H9 (cell line): ENCODE measurements at regions not wholly inside any gene's neighbourhood (a gene's known extent, or its start where the extent isn't known, plus 50 kb on each side); places are given as distances from the start of the nearest gene placed in this dataset.

ENCODE experiments used
- DNase-seq: peaks from one replicate; pipeline ENCODE4 v3.0.0-alpha.2; 2017
- H2AFZ ChIP-seq: one replicate; pipeline ENCODE4 v1.6.1; 2013; ENCODE audit warnings: mild to moderate bottlenecking, low read length, control low read depth, moderate library complexity
- H2AK5ac ChIP-seq: 2 replicates; pipeline ENCODE4 v1.6.1; 2013; ENCODE audit warnings: low read length, control low read depth, mixed read lengths; ENCODE audit not compliant: insufficient read length
- H2BK120ac ChIP-seq: one replicate; pipeline ENCODE4 v1.6.1; 2013; ENCODE audit warnings: low read depth, mild to moderate bottlenecking, low read length, control low read depth, inconsistent platforms; ENCODE audit not compliant: poor library complexity, severe bottlenecking
- H2BK12ac ChIP-seq: 2 replicates; pipeline ENCODE4 v1.6.1; 2013; ENCODE audit warnings: low read length, control low read depth, mixed read lengths, low read depth; ENCODE audit not compliant: insufficient read length
- H2BK15ac ChIP-seq: 2 replicates; pipeline ENCODE4 v1.6.1; 2013; ENCODE audit warnings: low read depth, low read length, control low read depth
- H2BK20ac ChIP-seq: one replicate; pipeline ENCODE4 v1.6.1; 2013; ENCODE audit warnings: low read depth, mild to moderate bottlenecking, low read length, control low read depth, inconsistent platforms; ENCODE audit not compliant: poor library complexity, severe bottlenecking
- H2BK5ac ChIP-seq: 2 replicates; pipeline ENCODE4 v1.6.1; 2013; ENCODE audit warnings: low read length, control low read depth, mixed read lengths; ENCODE audit not compliant: insufficient read length
- H3K14ac ChIP-seq: 2 replicates; pipeline ENCODE4 v1.6.1; 2013; ENCODE audit warnings: low read length, control low read depth; ENCODE audit not compliant: insufficient read depth
- H3K18ac ChIP-seq: 2 replicates; pipeline ENCODE4 v1.6.1; 2013; ENCODE audit warnings: low read depth, mild to moderate bottlenecking, mixed read lengths, low read length, control low read depth; ENCODE audit not compliant: insufficient read length
- H3K23ac ChIP-seq: 2 replicates; pipeline ENCODE4 v1.6.1; 2013; ENCODE audit warnings: low read length, control low read depth, mixed read lengths, low read depth; ENCODE audit not compliant: insufficient read length
- H3K23me2 ChIP-seq: 2 replicates; pipeline ENCODE4 v1.6.1; 2013; ENCODE audit warnings: low read depth, mild to moderate bottlenecking, mixed read lengths, low read length, control low read depth; ENCODE audit not compliant: insufficient read length, poor library complexity, severe bottlenecking
- H3K27ac ChIP-seq: 2 replicates; pipeline ENCODE4 v1.5.1; 2013; ENCODE audit warnings: low read length, control low read depth, mixed read lengths, low read depth; ENCODE audit not compliant: insufficient read length
- H3K27me3 ChIP-seq: 2 replicates; pipeline ENCODE4 v1.6.1; 2013; ENCODE audit warnings: low read length, control low read depth, inconsistent platforms; ENCODE audit not compliant: insufficient read depth
- H3K4ac ChIP-seq: 2 replicates; pipeline ENCODE4 v1.6.1; 2013; ENCODE audit warnings: low read depth, mild to moderate bottlenecking, control low read depth, inconsistent platforms, low read length, moderate library complexity
- H3K4me1 ChIP-seq: 2 replicates; pipeline ENCODE4 v1.6.1; 2013; ENCODE audit warnings: low read length, control low read depth, inconsistent platforms; ENCODE audit not compliant: insufficient read depth
- H3K4me2 ChIP-seq: 2 replicates; pipeline ENCODE4 v1.6.1; 2013; ENCODE audit warnings: low read length, control low read depth, mixed read lengths; ENCODE audit not compliant: insufficient read length, insufficient read depth
- H3K56ac ChIP-seq: 2 replicates; pipeline ENCODE4 v1.6.1; 2013; ENCODE audit warnings: low read depth, mild to moderate bottlenecking, mixed read lengths, low read length, control low read depth; ENCODE audit not compliant: insufficient read length
- H3K79me1 ChIP-seq: 2 replicates; pipeline ENCODE4 v1.6.1; 2013; ENCODE audit warnings: low read depth, mild to moderate bottlenecking, moderate library complexity, low read length, control low read depth, inconsistent platforms; ENCODE audit not compliant: insufficient read depth, poor library complexity, severe bottlenecking
- H3K79me2 ChIP-seq: 2 replicates; pipeline ENCODE4 v1.6.1; 2013; ENCODE audit warnings: low read length, control low read depth, inconsistent platforms; ENCODE audit not compliant: insufficient read depth
- H3K9ac ChIP-seq: 2 replicates; pipeline ENCODE4 v1.6.1; 2013; ENCODE audit warnings: low read length, control low read depth, mixed read lengths; ENCODE audit not compliant: insufficient read length; ENCODE audit errors: extremely low read depth
- H3K9me3 ChIP-seq: one replicate; pipeline ENCODE4 v1.6.1; 2013; ENCODE audit warnings: low read depth, low read length, inconsistent platforms; ENCODE audit not compliant: control insufficient read depth
- H3T11ph ChIP-seq: one replicate; pipeline ENCODE4 v1.6.1; 2013; ENCODE audit warnings: mild to moderate bottlenecking, low read length, control low read depth, inconsistent platforms
- H4K20me1 ChIP-seq: one replicate; pipeline ENCODE4 v1.6.1; 2013; ENCODE audit not compliant: control insufficient read depth, insufficient read length, insufficient read depth
- H4K5ac ChIP-seq: 2 replicates; pipeline ENCODE4 v1.6.1; 2013; ENCODE audit warnings: low read depth, mild to moderate bottlenecking, mixed read lengths, low read length, control low read depth; ENCODE audit not compliant: insufficient read length
- H4K8ac ChIP-seq: replicated peaks from 2 replicates; pipeline ENCODE4 v1.6.1; 2013; ENCODE audit warnings: low read length, control low read depth, mixed read lengths, low read depth; ENCODE audit not compliant: insufficient read length
- H4K91ac ChIP-seq: 2 replicates; pipeline ENCODE4 v1.6.1; 2013; ENCODE audit warnings: low read depth, mild to moderate bottlenecking, moderate library complexity, mixed read lengths, low read length, control low read depth; ENCODE audit not compliant: insufficient read length
- H3K27ac Mint-ChIP-seq, 3 experiments: 2 replicates in 2 of 3; 3 replicates in 1 of 3; pipeline ENCODE4 v1.8.0; 2020 to 2021; ENCODE audit warnings: mixed read lengths in 3 of 3, mild to moderate bottlenecking in 1 of 3, moderate library complexity in 1 of 3
- H3K27me3 Mint-ChIP-seq: 2 replicates; pipeline ENCODE4 v1.8.0; 2021; ENCODE audit warnings: low read depth, mild to moderate bottlenecking, moderate library complexity, mixed read lengths
- H3K36me3 Mint-ChIP-seq, 3 experiments: 2 replicates in 2 of 3; 3 replicates in 1 of 3; pipeline ENCODE4 v1.8.0; 2020 to 2021; ENCODE audit warnings: low read depth in 3 of 3, mixed read lengths in 3 of 3; ENCODE audit not compliant: insufficient read depth in 1 of 3
- H3K4me1 Mint-ChIP-seq, 2 experiments: 2 replicates each; pipeline ENCODE4 v1.8.0; 2020; ENCODE audit warnings: mixed read lengths in 2 of 2
- H3K4me3 Mint-ChIP-seq, 2 experiments: 2 replicates in 1 of 2; 3 replicates in 1 of 2; pipeline ENCODE4 v1.8.0; 2020 to 2021; ENCODE audit warnings: mild to moderate bottlenecking in 2 of 2, mixed read lengths in 2 of 2, moderate library complexity in 1 of 2
- H3K9me3 Mint-ChIP-seq, 2 experiments: 2 replicates in 1 of 2; 3 replicates in 1 of 2; pipeline ENCODE4 v1.8.0; 2020; ENCODE audit warnings: mild to moderate bottlenecking in 2 of 2, mixed read lengths in 2 of 2, moderate library complexity in 1 of 2
- WGBS: extraction: QIAGEN DNeasy Blood & Tissue Kit; methylation state at CpG from one replicate; pipeline ENCODE4 v1.1.7; 2013; ENCODE audit warnings: missing lambda C conversion rate, low lambda C conversion rate, mixed read lengths; ENCODE audit not compliant: insufficient read length; ENCODE audit errors: extremely low coverage; 5-methylcytosine and 5-hydroxymethylcytosine counted together
- TF ChIP-seq, protein P1 (sequence below): fragments of 200-600 bp; sonication (generic); conservative IDR thresholded peaks from 3 replicates; pipeline ENCODE4 v1.8.0; 2021; ENCODE audit warnings: antibody characterized with exemption, mild to moderate bottlenecking

GRCh38 chr7:113321201-113321600, 202.8 kb upstream of the SMIM30 start:
- H3K27ac ChIP-seq: no peak overlapping the region
- no peak overlapping the region for H2BK20ac ChIP-seq
- H4K91ac ChIP-seq: no peak overlapping the region
- no peak overlapping the region for H3K56ac ChIP-seq
- no peak overlapping the region for H3K4ac ChIP-seq
- TF ChIP-seq, protein P1, sequence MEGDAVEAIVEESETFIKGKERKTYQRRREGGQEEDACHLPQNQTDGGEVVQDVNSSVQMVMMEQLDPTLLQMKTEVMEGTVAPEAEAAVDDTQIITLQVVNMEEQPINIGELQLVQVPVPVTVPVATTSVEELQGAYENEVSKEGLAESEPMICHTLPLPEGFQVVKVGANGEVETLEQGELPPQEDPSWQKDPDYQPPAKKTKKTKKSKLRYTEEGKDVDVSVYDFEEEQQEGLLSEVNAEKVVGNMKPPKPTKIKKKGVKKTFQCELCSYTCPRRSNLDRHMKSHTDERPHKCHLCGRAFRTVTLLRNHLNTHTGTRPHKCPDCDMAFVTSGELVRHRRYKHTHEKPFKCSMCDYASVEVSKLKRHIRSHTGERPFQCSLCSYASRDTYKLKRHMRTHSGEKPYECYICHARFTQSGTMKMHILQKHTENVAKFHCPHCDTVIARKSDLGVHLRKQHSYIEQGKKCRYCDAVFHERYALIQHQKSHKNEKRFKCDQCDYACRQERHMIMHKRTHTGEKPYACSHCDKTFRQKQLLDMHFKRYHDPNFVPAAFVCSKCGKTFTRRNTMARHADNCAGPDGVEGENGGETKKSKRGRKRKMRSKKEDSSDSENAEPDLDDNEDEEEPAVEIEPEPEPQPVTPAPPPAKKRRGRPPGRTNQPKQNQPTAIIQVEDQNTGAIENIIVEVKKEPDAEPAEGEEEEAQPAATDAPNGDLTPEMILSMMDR: no peak
- no peaks in the 10 kb centered on the region for H3K27me3 Mint-ChIP-seq
- no peak overlapping the region for H2BK15ac ChIP-seq
- H2BK5ac ChIP-seq: no peak overlapping the region
- H3K4me2 ChIP-seq: no peak overlapping the region
- H2BK120ac ChIP-seq: no peak overlapping the region
- H3K18ac ChIP-seq: no peak overlapping the region
- H2AFZ ChIP-seq: no peak overlapping the region
- no peak for DNase-seq
- no peak overlapping the region for H3K9ac ChIP-seq
- H3K4me1 ChIP-seq: no peaks in the 10 kb centered on the region
- no peaks in the 10 kb centered on the region for H3K9me3 Mint-ChIP-seq
- H3K9me3 ChIP-seq: no peaks in the 10 kb centered on the region
- no peak overlapping the region for H3K4me3 Mint-ChIP-seq
- no peaks in the 10 kb centered on the region for H3K79me1 ChIP-seq
- no peak overlapping the region for H4K5ac ChIP-seq
- H3K27me3 ChIP-seq: no peaks in the 10 kb centered on the region
- H3K4me1 Mint-ChIP-seq: no peaks in the 10 kb centered on the region
- H3K27ac Mint-ChIP-seq: no peak overlapping the region
- H2AK5ac ChIP-seq: no peak overlapping the region
- no peaks in the 10 kb centered on the region for H3K23me2 ChIP-seq
- no peak overlapping the region for H2BK12ac ChIP-seq
- no peaks in the 10 kb centered on the region for H3K79me2 ChIP-seq
- H4K20me1 ChIP-seq: no peaks in the 10 kb centered on the region
- no peak overlapping the region for H3K23ac ChIP-seq
- H3K14ac ChIP-seq: no peak overlapping the region
- H3K36me3 Mint-ChIP-seq: no peaks in the 10 kb centered on the region
- no peak overlapping the region for H3T11ph ChIP-seq
- no peak overlapping the region for H4K8ac ChIP-seq
- no CpG with 5 or more reads among the region's 2 CpGs for WGBS
